IPS-NIHi7 (cell line): ENCODE measurements at regions not wholly inside any gene's neighbourhood (a gene's known extent, or its start where the extent isn't known, plus 50 kb on each side); places are given as distances from the start of the nearest gene placed in this dataset.
A peak's percentile ranks its signal among the peaks of the same experiment; 100 is the strongest.
"Not testable (repeated sequence)": the region's sequence is repeated elsewhere in the genome, so short reads cannot be mapped to it uniquely, and the experiment has no call there.

Source experiments
- DNase-seq: peaks from one replicate; pipeline ENCODE4 v3.0.0; 2012; ENCODE audit warnings: mixed read lengths; ENCODE audit errors: extremely low spot score

DNA sequence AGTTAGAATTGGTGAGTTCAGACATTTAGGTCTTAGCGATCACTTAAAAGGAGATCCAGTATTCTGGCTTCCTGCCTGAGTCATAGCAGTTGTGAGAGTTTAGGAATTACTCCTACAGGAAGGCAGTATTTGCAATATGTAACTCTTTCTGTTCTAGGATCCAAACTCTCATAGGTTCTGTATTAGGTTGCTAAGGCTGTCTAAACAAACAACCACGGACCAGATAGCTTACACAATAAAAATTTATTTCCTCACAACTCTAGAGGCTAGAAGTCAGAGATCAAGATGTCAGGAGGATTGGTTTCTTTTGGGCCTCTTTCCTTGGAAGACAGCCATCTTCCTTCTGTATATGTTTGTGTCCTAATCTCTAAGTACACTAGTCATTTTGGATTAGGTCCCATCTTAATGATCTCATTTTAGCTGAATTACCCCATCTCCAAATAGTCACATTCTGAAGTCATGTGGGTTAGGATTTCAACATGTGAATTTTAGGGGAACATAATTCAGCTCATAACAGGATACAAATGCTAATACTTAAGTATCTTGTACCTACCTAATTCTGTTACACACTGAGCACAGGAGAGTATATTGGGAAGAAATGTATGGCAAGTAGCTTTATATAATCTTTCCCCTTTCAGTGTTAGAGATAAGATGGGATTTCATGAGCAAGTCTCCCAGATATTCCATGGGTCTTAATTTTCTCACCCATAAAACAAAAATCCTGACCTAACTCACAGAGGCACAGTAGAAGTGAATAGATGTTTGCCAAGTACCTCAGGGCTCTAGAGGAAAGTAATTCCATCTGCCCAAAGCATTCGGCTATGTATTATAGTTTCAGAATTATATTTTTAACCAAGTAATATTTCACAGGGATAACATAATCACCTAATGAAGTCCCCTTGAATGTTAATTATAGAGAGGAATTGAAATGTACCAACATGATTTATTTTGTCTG lies 144.4 kb downstream of the PTBP2 start:
- DNase-seq, result no peak

DNA sequence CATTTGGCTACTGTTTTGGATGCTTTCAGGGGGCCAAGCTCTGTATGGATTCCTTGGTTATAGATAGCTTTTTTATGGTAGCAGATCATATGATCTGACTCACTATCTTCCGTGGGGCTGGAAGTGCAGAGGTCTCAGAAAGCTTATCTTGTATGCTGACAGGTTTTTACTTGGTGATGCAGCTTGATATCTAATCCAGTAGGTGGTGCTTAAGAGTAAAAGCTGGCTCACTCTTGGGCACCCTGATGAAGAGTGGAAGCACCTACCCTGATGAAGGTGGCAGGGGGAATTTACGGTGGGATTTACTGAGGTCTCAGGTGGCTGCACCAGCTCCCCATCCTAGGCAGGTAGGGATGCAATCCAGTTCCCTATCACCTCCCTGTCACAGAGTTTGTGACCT lies 151.2 kb downstream of the PTBP2 start:
- peak; percentile 42 for DNase-seq

DNA sequence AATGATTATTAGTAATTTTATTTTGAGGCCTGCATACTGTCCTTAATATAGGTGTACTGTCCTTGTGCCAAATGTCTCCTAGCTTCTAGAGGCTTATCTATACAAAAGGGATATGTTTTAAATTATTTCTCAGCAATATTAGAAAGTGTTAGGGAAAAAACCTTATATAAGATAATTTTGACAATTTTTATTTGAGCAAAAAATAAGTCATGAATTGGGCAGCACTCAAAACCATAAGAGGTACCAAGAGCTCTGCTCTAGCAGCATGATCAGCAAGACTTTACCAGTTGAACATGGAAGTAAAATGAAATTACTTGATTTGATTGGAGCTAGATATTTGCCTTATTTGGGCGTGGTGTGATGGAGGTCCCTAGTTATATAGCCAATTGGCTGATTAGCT lies 157.1 kb downstream of the PTBP2 start:
- DNase-seq, result no peak

DNA sequence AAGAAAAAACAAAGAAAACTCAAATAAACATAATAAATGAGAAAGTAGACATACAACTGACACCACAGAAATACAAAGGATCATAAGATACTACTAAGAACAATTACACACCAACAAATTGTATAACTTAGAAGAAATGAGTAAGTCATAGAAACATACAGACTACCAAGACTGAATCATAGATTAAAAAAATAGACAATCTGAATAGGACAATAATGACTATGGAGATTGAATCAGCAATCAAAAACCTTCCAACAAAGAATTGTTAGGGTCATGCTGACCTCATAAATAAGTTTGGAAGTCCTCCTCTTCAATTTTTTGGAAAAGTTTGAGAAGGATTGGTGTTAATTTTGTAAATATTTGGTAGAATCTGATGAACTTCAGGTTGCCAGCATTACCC lies 159.0 kb downstream of the PTBP2 start:
- DNase-seq, result no peak

GRCh38 chr1:96882096-96882495 lies 160.5 kb downstream of the PTBP2 start:
- no peak for DNase-seq

DNA sequence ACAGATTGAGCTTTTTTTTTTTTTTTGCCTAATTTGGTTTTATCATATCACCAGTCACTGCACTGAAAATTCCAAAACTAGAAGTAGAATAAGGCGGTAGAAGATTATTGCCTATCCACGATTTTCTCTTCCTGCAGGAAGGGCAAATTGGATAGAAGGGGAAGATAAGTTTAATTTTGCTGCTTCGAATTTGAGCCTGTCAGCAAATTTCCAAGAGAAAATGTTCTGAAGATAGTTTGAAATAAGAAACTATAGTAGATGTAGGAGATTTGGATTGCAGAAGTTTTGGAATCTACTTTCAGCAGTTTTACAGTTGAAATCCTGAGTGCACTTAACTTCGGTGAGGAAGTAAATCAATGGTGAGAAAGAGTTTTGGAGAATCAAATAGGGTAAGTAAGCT lies 164.9 kb downstream of the PTBP2 start:
- no peak for DNase-seq

- no peak for DNase-seq
Observed at GRCh38 chr1:96887501-96887900, 165.9 kb downstream of the PTBP2 start.

- no peak for DNase-seq
Observed at GRCh38 chr1:96901783-96902363, 180.3 kb downstream of the PTBP2 start.

DNA sequence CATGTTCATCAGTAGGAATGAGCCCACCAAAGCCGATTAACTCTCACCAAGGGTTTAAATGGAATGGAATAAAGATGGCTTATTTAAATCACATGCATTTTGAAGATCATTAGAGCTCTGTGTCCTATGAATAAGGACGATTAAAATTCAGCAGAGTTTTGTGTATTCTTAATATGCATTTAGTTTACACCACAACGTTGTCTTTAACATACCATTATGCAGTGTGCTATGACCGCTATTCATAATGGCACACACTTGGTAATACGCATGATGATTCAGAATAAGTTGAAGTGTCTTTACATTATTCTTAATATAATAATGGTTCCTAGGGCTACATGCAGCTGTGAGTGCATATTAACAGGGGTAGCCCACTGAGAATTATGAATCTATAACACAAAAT lies 190.7 kb downstream of the PTBP2 start:
- no peak for DNase-seq

DNA sequence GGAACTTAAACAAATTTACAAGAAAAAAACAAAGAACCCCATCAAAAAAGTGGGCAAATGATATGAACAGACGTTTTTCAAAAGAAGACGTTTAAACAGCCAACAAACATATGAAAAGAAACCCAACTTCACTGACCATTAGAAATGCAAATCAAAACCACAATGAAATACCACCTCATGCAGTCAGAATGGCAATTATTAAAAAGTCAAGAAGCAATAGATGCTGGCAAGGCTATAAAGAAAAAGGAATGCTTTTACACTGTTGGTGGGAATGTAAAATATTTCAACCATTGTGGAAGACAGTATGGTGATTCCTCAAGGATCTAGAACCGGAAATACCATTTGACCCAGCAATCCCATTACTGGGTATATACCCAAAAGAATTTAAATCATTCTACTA lies 194.1 kb downstream of the PTBP2 start:
- not testable (repeated sequence) for DNase-seq

DNA sequence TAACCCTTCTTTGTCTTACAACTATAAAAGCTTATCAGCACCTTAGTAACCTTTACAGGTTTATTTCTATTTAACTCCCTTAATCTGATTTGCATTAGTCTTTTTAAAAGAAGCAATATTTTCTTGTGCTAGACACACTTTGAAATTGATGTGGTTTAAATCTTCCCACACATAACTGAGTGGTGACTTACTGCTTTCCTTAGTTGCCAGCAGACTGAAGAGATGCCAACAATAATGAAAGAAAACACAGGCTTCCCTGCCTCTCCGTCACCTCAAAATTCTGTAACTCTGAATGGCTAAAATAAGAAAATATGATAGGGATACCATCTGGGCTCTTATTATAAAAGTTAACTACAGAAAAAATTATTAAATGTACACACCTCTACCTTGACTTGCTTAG lies 196.8 kb downstream of the PTBP2 start:
- no peak for DNase-seq

GRCh38 chr1:96922181-96922580 lies 200.6 kb downstream of the PTBP2 start:
- DNase-seq, result no peak

DNA sequence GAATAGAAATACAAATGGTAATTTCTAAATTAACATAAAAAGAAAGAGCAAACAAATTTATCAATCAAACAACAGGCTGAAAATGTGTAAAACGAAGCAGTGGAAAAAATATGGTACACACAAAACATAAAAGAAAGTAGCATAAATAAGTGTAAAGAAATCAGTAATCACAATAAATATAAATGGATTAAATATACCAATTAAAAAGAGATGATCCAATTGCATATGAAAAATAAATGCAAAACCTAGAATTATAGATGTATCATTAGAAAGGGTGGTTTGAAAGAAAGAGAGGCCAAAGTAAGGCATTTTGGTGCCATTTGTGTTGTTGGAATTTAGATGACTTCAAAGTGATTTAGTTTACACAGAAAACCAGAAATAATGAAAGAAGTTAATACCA lies 202.2 kb downstream of the PTBP2 start:
- no peak for DNase-seq

- no peak for DNase-seq
Observed at GRCh38 chr1:96926176-96926575, 204.6 kb downstream of the PTBP2 start.

GRCh38 chr1:96927125-96927524 lies 205.5 kb downstream of the PTBP2 start:
- DNase-seq, result no peak

DNA sequence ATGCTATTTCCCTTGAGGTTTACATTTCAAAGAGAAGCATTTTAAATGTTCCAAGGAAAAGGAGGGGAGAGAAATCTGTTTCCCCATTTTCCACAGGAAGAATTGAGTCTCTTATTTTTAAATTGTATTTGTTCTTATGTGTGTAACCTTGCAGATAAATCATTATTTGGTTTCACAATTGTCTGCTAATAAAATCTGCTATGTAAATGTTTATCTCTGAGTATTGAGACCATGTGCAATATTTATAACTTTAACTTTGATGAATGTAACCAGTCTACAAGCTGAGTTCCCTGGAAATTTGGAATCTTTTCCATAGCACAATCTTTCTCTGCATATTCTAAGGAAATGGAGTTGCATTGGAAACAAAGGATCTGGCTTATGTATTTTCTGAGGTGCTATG lies 209.6 kb downstream of the PTBP2 start:
- DNase-seq, result no peak

DNA sequence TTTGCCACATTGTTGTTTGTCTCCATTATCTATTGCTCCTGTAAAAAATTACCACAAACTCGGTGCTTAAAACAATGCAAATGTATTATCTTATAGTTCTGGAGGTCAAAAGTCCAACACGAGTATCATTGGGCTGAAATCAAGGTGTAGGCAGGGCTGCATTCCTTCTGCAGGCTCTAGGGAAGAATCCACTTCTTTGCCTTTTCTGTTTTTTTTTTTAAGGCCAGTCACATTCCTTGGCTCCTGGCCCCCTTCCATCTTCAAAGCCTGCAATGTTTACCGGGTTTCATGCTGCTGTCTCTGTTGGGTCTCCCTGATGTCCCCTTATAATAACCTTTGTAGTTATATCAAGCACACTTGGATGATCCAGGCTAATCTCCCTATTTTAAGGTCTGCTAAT lies 212.7 kb downstream of the PTBP2 start:
- no peak for DNase-seq

- no peak for DNase-seq
Observed at GRCh38 chr1:96944432-96945092, 223.0 kb downstream of the PTBP2 start.

DNA sequence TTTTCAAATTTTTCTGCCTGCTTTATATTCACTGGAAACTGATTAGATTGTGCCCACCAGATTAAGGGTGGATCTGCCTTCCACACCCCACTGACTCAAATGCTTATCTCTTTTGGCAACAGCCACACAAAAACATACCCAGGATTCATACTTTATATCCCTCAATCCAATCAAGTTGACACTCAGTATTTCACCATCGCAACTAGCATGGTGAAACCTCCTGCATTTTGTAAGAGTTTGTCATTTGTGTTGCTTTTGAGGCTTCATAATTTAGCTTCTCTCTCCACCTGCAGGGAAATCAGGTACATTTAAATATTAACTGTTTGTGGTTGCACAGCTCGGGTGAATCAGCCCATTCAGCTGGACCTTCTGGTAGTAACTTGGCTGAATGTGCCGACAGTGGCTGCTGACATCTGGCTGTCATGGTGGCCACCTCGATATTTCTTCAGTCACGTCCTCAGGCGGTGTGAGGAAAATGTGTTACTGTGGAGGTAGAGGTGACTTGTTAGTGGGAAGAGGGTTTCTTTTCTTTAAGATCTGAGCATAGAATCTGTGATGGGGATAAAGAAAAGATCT lies 224.0 kb downstream of the PTBP2 start:
- no peak for DNase-seq

- DNase-seq, result no peak
Observed at GRCh38 chr1:96955307-96956012, 233.9 kb downstream of the PTBP2 start.

DNA sequence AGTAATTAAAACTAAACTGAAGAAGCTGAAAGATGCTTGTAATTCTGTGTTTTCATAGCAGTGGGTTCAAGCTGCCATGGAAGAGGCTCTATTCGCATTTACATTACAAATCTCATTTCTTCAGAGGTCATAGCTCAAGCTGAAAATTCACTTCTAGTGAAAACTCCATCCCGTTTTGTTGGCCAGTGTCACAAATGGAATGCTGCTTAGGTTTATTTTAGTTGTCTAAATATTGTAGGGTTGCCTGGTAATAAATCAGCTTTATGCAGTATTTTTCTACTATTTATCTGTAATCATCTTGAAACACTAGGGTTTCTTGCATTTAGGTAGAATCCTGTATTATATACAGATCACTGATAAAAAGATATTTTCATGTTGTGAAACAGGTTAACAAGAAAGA lies 240.6 kb downstream of the PTBP2 start:
- DNase-seq, result no peak

GRCh38 chr1:96962751-96963211 lies 241.2 kb downstream of the PTBP2 start:
- no peak for DNase-seq
